Endothelial cell of umbilical vein (primary cell): ENCODE measurements at regions not wholly inside any gene's neighbourhood (a gene's known extent, or its start where the extent isn't known, plus 50 kb on each side); places are given as distances from the start of the nearest gene placed in this dataset.

Experiments
- FOS ChIP-seq: IDR thresholded peaks from 2 replicates; pipeline ENCODE4 v1.6.1; 2011; ENCODE audit warnings: mild to moderate bottlenecking, low read length, moderate library complexity, borderline replicate concordance; ENCODE audit not compliant: insufficient read depth
- JUN ChIP-seq: IDR thresholded peaks from 2 replicates; pipeline ENCODE4 v1.6.1; 2011; ENCODE audit warnings: borderline replicate concordance, low read depth; ENCODE audit not compliant: insufficient read length, insufficient read depth
- MYC ChIP-seq: IDR thresholded peaks from one replicate; pipeline ENCODE4 v1.6.1; 2011; ENCODE audit warnings: mild to moderate bottlenecking, low read depth, low read length
- POLR2A ChIP-seq: IDR thresholded peaks from 2 replicates; pipeline ENCODE4 v1.6.1; 2012; ENCODE audit warnings: low read depth, mild to moderate bottlenecking, control low read depth, low read length
- POLR2AphosphoS5 ChIP-seq: IDR thresholded peaks from 2 replicates; pipeline ENCODE4 v1.6.1; 2012; ENCODE audit warnings: low read depth, mild to moderate bottlenecking, control low read depth, low read length, moderate library complexity; ENCODE audit not compliant: insufficient read depth
- TF ChIP-seq, protein P1 (sequence below), 2 donors: IDR thresholded peaks; 1 replicate in 1 of 2; 2 replicates in 1 of 2; pipeline ENCODE4 v1.5.1; 2011; ENCODE audit warnings: low read length in 2 of 2, mild to moderate bottlenecking in 2 of 2, moderate library complexity in 2 of 2, control low read depth in 1 of 2, inconsistent platforms in 1 of 2, low read depth in 1 of 2; ENCODE audit not compliant: insufficient read depth in 1 of 2; ENCODE audit errors: extremely low read depth in 1 of 2
- TF ChIP-seq, protein P2 (sequence below): IDR thresholded peaks from 2 replicates; pipeline ENCODE4 v1.6.1; 2011; ENCODE audit not compliant: insufficient read depth, insufficient read length

DNA sequence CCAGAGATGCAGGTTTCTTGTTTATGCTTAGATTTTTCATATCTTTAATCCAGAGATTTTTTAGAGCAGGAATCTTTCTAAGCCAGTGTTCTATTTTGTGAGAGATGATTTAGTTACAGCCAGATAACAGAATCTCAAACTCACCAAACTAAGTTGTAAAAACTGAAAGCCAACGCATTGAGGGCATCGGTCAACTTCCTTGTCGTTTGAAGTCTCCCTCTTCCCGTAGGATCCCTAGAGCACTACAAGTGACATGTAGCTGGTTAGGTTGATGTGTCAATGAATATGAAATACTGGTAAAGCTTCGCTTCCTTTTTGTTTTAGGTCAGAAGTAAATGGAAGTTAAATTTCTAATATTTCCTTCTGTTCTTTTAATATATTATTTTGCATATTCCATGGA is 139.6 kb downstream of the YIPF5 start:
- TF ChIP-seq, protein P1, sequence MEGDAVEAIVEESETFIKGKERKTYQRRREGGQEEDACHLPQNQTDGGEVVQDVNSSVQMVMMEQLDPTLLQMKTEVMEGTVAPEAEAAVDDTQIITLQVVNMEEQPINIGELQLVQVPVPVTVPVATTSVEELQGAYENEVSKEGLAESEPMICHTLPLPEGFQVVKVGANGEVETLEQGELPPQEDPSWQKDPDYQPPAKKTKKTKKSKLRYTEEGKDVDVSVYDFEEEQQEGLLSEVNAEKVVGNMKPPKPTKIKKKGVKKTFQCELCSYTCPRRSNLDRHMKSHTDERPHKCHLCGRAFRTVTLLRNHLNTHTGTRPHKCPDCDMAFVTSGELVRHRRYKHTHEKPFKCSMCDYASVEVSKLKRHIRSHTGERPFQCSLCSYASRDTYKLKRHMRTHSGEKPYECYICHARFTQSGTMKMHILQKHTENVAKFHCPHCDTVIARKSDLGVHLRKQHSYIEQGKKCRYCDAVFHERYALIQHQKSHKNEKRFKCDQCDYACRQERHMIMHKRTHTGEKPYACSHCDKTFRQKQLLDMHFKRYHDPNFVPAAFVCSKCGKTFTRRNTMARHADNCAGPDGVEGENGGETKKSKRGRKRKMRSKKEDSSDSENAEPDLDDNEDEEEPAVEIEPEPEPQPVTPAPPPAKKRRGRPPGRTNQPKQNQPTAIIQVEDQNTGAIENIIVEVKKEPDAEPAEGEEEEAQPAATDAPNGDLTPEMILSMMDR (IDR thresholded peaks at IDR 0.05; ENCODE audit: extremely low read depth in 1 of 2, insufficient read depth in 1 of 2, low read depth in 1 of 2, low read length in 2 of 2), result no peak
- TF ChIP-seq POLR2AphosphoS5, result no peak
- TF ChIP-seq POLR2A, result no peak
- no peak for TF ChIP-seq MYC
- TF ChIP-seq FOS, result no peak
- TF ChIP-seq, protein P2, sequence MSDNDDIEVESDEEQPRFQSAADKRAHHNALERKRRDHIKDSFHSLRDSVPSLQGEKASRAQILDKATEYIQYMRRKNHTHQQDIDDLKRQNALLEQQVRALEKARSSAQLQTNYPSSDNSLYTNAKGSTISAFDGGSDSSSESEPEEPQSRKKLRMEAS, result no peak
- no peak for TF ChIP-seq JUN
